Gastrocnemius medialis (tissue), 4 donors: ENCODE measurements at regions not wholly inside any gene's neighbourhood (a gene's known extent, or its start where the extent isn't known, plus 50 kb on each side); places are given as distances from the start of the nearest gene placed in this dataset.

ENCODE experiments used
- ATAC-seq, 2 donors: fragments of 150-250 bp; one replicate each; pipeline ENCODE4 v1.9.1; 2016
- DNase-seq, 2 donors: peaks; one replicate each; pipeline ENCODE4 v3.0.0-alpha.2; 2019
- H3K27ac ChIP-seq, 4 donors: fragments of 200-600 bp; sonication (generic); 1 replicate in 1 of 4; 2 replicates in 3 of 4; pipeline ENCODE4 v1.5.1; 2016 to 2018; ENCODE audit warnings: mild to moderate bottlenecking in 2 of 4, moderate library complexity in 1 of 4
- H3K27me3 ChIP-seq, 3 donors: fragments of 200-600 bp; sonication (generic) in 2 of 3; 1 replicate in 1 of 3; 2 replicates in 2 of 3; pipeline versions ENCODE4 v1.5.1 to v1.6.0; 2016 to 2019; ENCODE audit warnings: mild to moderate bottlenecking in 1 of 3, moderate library complexity in 1 of 3
- H3K36me3 ChIP-seq, 2 donors: fragments of 200-600 bp; sonication (generic) in 1 of 2; one replicate each; pipeline ENCODE4 v1.5.1; 2017 to 2018
- H3K4me1 ChIP-seq, 2 donors: fragments of 200-600 bp; sonication (generic) in 1 of 2; one replicate each; pipeline ENCODE4 v1.5.1; 2016 to 2017; ENCODE audit warnings: mild to moderate bottlenecking in 2 of 2
- H3K4me3 ChIP-seq, 4 donors: fragments of 200-600 bp; sonication (generic) in 3 of 4; 1 replicate in 1 of 4; 2 replicates in 3 of 4; pipeline ENCODE4 v1.5.1; 2016 to 2019; ENCODE audit warnings: mild to moderate bottlenecking in 2 of 4
- H3K9me3 ChIP-seq, 3 donors: fragments of 200-600 bp; sonication (generic) in 2 of 3; 1 replicate in 1 of 3; 2 replicates in 2 of 3; pipeline ENCODE4 v1.5.1; 2016 to 2019
- CTCF ChIP-seq, 5 experiments: fragments of 450-650 bp in 3 of 5; fragments of 200-600 bp in 2 of 5; sonication (generic) in 2 of 5; IDR thresholded peaks in 4 of 5; conservative IDR thresholded peaks in 1 of 5; 1 replicate in 4 of 5; 2 replicates in 1 of 5; pipeline ENCODE4 v1.5.1; 2016 to 2019; ENCODE audit warnings: antibody characterized with exemption in 5 of 5, mild to moderate bottlenecking in 3 of 5, moderate library complexity in 3 of 5
- POLR2A ChIP-seq, 2 donors: fragments of 450-650 bp; IDR thresholded peaks; one replicate each; pipeline ENCODE4 v1.6.1; 2017; ENCODE audit warnings: antibody characterized with exemption in 2 of 2, mild to moderate bottlenecking in 2 of 2, moderate library complexity in 2 of 2
- in situ Hi-C, 4 donors: fragments of 200-750 bp; cut with MboI; loops; one replicate each; pipeline versions ENCODE4 v1.15.0 to v1.8.0; 2017; ENCODE audit warnings: low sequenced_read_pairs in 4 of 4
- intact Hi-C: fragments of 100-400 bp; cut with DNase I; formaldehyde crosslinking; loops from one replicate; pipeline ENCODE4 v1.15.1; 2023; ENCODE audit warnings: low total_unique reads

- intact Hi-C loops, result no loop called here
- TF ChIP-seq CTCF (IDR thresholded peaks at IDR 0.05 in 4 of 5, conservative IDR thresholded peaks at IDR 0.05 in 1 of 5) (no peak), POLR2A (IDR thresholded peaks at IDR 0.05) (no peak)
- Histone ChIP-seq H3K4me3 (no peak overlapping the region), H3K36me3 (no peaks in the 10 kb centered on the region), H3K27me3 (no peaks in the 10 kb centered on the region), H3K27ac (no peak overlapping the region), H3K9me3 (no peaks in the 10 kb centered on the region), H3K4me1 (no peaks in the 10 kb centered on the region)
- ATAC-seq (no peak), DNase-seq (no peak)
- in situ Hi-C loops, result loop anchor here in 2 of 4 donors (25.0 kb wide), 2 partner anchors 748 to 1223 kb away; no protein-coding TSS in a partner anchor
These were observed 119.1 kb upstream of the TMEM260 start for GRCh38 chr14:56460469-56460868.

- intact Hi-C loops, result no loop called here
- no peaks in the 10 kb centered on the region for H3K4me1 ChIP-seq
- in situ Hi-C loops, result loop anchor here in 2 of 4 donors (25.0 kb wide), 2 partner anchors 749 to 1224 kb away; no protein-coding TSS in a partner anchor
- H3K27ac ChIP-seq, result no peak overlapping the region
- TF ChIP-seq CTCF (IDR thresholded peaks at IDR 0.05 in 4 of 5, conservative IDR thresholded peaks at IDR 0.05 in 1 of 5) (no peak), POLR2A (IDR thresholded peaks at IDR 0.05) (no peak)
- no peaks in the 10 kb centered on the region for H3K9me3 ChIP-seq
- DNase-seq, result no peak
- no peaks in the 10 kb centered on the region for H3K27me3 ChIP-seq
- no peak for ATAC-seq
- no peak overlapping the region for H3K4me3 ChIP-seq
- no peaks in the 10 kb centered on the region for H3K36me3 ChIP-seq
These were observed 118.0 kb upstream of the TMEM260 start for GRCh38 chr14:56461276-56462275.

- Histone ChIP-seq H3K27ac (no peak overlapping the region), H3K27me3 (no peaks in the 10 kb centered on the region), H3K9me3 (no peaks in the 10 kb centered on the region), H3K4me1 (no peaks in the 10 kb centered on the region), H3K36me3 (no peaks in the 10 kb centered on the region), H3K4me3 (no peak overlapping the region)
- DNase-seq (no peak), ATAC-seq (no peak)
- intact Hi-C loops, result no loop called here
- no peak for TF ChIP-seq CTCF (IDR thresholded peaks at IDR 0.05 in 4 of 5, conservative IDR thresholded peaks at IDR 0.05 in 1 of 5)
- no peak for TF ChIP-seq POLR2A (IDR thresholded peaks at IDR 0.05)
- in situ Hi-C loops, result loop anchor here in 2 of 4 donors (25.0 kb wide), 2 partner anchors 751 to 1226 kb away; no protein-coding TSS in a partner anchor
These were observed 116.2 kb upstream of the TMEM260 start for GRCh38 chr14:56463271-56463890.

GRCh38 chr14:56471056-56471455 is 108.5 kb upstream of the TMEM260 start:
- intact Hi-C loops (loop anchor here (2.0 kb wide), 1 partner anchor 1024 kb away; no protein-coding TSS in a partner anchor), in situ Hi-C loops (loop anchor here in 3 of 4 donors (10.0 to 25.0 kb wide), 4 partner anchors 756 to 1234 kb away; partner anchors contain the start of gene TBPL2 (in 1 of the 3))
- Histone ChIP-seq H3K4me3 (no peak overlapping the region), H3K4me1 (no peaks in the 10 kb centered on the region), H3K27ac (no peak overlapping the region), H3K36me3 (no peaks in the 10 kb centered on the region), H3K9me3 (peaks cover 0 to 6% (median 0%) of the 10 kb centered on the region in 3 donors), H3K27me3 (peaks cover 0 to 6% (median 0%) of the 10 kb centered on the region in 3 donors)
- TF ChIP-seq CTCF (IDR thresholded peaks at IDR 0.05 in 4 of 5, conservative IDR thresholded peaks at IDR 0.05 in 1 of 5), result no peak
- TF ChIP-seq POLR2A (IDR thresholded peaks at IDR 0.05), result no peak
- DNase-seq (no peak), ATAC-seq (no peak)
